ENCODE measurements at regions not wholly inside any gene's neighbourhood (a gene's known extent, or its start where the extent isn't known, plus 50 kb on each side); places are given as distances from the start of the nearest gene placed in this dataset.

GRCh38 chr5:175599210-175599609, 58.7 kb upstream of the HRH2 start:
- in situ Hi-C loops (cut with MboI) (no loop called here), intact Hi-C loops (cut with micrococcal nuclease) (no loop called here)
- Histone ChIP-seq H3K36me3 (ENCODE audit: control insufficient read depth, insufficient read depth, low read length) (no peaks in the 10 kb centered on the region), H3K27ac (ENCODE audit: extremely low read depth, low read depth, low read length) (no peak overlapping the region), H2AFZ (ENCODE audit: low read depth, low read length) (no peak overlapping the region), H3K9me1 (ENCODE audit: control insufficient read depth, insufficient read depth, low read length) (no peaks in the 10 kb centered on the region), H3K9me3 (replicated peaks; ENCODE audit: control insufficient read depth, insufficient read depth, low read depth, low read length) (no peaks in the 10 kb centered on the region), H3K27me3 (ENCODE audit: control insufficient read depth in 2 of 2, insufficient read depth in 2 of 2, low read length in 2 of 2) (peaks cover 7 to 32% of the 10 kb centered on the region in 2 experiments; a peak in 2 of 5 replicates), H3K4me1 (replicated peaks in 1 of 2; ENCODE audit: control insufficient read depth in 2 of 2, insufficient read depth in 2 of 2, low read length in 2 of 2) (no peaks in the 10 kb centered on the region), H3K79me2 (ENCODE audit: control insufficient read depth, insufficient read depth, low read length) (no peaks in the 10 kb centered on the region), H3K4me2 (ENCODE audit: insufficient read depth, low read length) (no peak overlapping the region), H3K4me3 (no peak overlapping the region), H4K20me1 (replicated peaks; ENCODE audit: control insufficient read depth, insufficient read depth, low read length) (no peaks in the 10 kb centered on the region), H3K9ac (ENCODE audit: insufficient read depth in 1 of 2, low read depth in 2 of 2, low read length in 2 of 2) (no peak overlapping the region)
- ChIA-PET CTCF (ENCODE audit: low intra/inter-chr PET ratio) (no interaction called here), POLR2A (interaction anchor here (1.4 kb wide), 1 partner anchor 9 kb away, joined by 3 read pairs; no protein-coding TSS in a partner anchor)
- DNase-seq (ENCODE audit: extremely low read depth in 1 of 4, low spot score in 3 of 4): no peak
- WGBS (ENCODE audit: insufficient coverage, low coverage, missing lambda C conversion rate): under 1% methylated on average over 7 of the region's 7 CpGs
- no peak for ATAC-seq
- BruUV-seq (replicated peaks): no TSS peak
- no peak for FAIRE-seq
- TF ChIP-seq ZNF764 (CRISPR knock-in tag; IDR thresholded peaks at IDR 0.05; ENCODE audit: low read depth): no peak
- TF ChIP-seq TAF15 (IDR thresholded peaks at IDR 0.05; ENCODE audit: low read depth, low read length): no peak
- TF ChIP-seq ELF2 (CRISPR knock-in tag; IDR thresholded peaks at IDR 0.05): no peak
- no peak for TF ChIP-seq PATZ1 (CRISPR knock-in tag; IDR thresholded peaks at IDR 0.05; ENCODE audit: borderline replicate concordance)
- TF ChIP-seq, protein P1, sequence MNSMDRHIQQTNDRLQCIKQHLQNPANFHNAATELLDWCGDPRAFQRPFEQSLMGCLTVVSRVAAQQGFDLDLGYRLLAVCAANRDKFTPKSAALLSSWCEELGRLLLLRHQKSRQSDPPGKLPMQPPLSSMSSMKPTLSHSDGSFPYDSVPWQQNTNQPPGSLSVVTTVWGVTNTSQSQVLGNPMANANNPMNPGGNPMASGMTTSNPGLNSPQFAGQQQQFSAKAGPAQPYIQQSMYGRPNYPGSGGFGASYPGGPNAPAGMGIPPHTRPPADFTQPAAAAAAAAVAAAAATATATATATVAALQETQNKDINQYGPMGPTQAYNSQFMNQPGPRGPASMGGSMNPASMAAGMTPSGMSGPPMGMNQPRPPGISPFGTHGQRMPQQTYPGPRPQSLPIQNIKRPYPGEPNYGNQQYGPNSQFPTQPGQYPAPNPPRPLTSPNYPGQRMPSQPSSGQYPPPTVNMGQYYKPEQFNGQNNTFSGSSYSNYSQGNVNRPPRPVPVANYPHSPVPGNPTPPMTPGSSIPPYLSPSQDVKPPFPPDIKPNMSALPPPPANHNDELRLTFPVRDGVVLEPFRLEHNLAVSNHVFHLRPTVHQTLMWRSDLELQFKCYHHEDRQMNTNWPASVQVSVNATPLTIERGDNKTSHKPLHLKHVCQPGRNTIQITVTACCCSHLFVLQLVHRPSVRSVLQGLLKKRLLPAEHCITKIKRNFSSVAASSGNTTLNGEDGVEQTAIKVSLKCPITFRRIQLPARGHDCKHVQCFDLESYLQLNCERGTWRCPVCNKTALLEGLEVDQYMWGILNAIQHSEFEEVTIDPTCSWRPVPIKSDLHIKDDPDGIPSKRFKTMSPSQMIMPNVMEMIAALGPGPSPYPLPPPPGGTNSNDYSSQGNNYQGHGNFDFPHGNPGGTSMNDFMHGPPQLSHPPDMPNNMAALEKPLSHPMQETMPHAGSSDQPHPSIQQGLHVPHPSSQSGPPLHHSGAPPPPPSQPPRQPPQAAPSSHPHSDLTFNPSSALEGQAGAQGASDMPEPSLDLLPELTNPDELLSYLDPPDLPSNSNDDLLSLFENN (IDR thresholded peaks at IDR 0.05; ENCODE audit: low read depth in 2 of 2, low read length in 2 of 2): no peak
- no peak for TF ChIP-seq THRB (CRISPR knock-in tag; conservative IDR thresholded peaks at IDR 0.05)
- TF ChIP-seq, protein P2, sequence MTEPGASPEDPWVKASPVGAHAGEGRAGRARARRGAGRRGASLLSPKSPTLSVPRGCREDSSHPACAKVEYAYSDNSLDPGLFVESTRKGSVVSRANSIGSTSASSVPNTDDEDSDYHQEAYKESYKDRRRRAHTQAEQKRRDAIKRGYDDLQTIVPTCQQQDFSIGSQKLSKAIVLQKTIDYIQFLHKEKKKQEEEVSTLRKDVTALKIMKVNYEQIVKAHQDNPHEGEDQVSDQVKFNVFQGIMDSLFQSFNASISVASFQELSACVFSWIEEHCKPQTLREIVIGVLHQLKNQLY (CRISPR knock-in tag; conservative IDR thresholded peaks at IDR 0.05): no peak
- TF ChIP-seq LCOR (CRISPR knock-in tag; IDR thresholded peaks at IDR 0.05): no peak
- no peak for TF ChIP-seq MYC (IDR thresholded peaks at IDR 0.05; ENCODE audit: low read depth, low read length)
- TF ChIP-seq MYC (CRISPR knock-in tag; IDR thresholded peaks at IDR 0.05; ENCODE audit: borderline replicate concordance, low read depth): no peak
- no peak for TF ChIP-seq ZNF274 (IDR thresholded peaks at IDR 0.05; ENCODE audit: borderline replicate concordance, low read depth, low read length)
- TF ChIP-seq, protein P3, sequence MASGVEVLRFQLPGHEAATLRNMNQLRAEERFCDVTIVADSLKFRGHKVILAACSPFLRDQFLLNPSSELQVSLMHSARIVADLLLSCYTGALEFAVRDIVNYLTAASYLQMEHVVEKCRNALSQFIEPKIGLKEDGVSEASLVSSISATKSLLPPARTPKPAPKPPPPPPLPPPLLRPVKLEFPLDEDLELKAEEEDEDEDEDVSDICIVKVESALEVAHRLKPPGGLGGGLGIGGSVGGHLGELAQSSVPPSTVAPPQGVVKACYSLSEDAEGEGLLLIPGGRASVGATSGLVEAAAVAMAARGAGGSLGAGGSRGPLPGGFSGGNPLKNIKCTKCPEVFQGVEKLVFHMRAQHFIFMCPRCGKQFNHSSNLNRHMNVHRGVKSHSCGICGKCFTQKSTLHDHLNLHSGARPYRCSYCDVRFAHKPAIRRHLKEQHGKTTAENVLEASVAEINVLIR (CRISPR knock-in tag; IDR thresholded peaks at IDR 0.05): no peak
- no peak for TF ChIP-seq BCL6 (CRISPR knock-in tag; IDR thresholded peaks at IDR 0.05)
- TF ChIP-seq ETV1 (tag; conservative IDR thresholded peaks at IDR 0.05; ENCODE audit: low read depth): no peak
- no peak for TF ChIP-seq ZNF507 (tag; conservative IDR thresholded peaks at IDR 0.05)
